ENCODE measurements at regions not wholly inside any gene's neighbourhood (a gene's known extent, or its start where the extent isn't known, plus 50 kb on each side); places are given as distances from the start of the nearest gene placed in this dataset.

DNA sequence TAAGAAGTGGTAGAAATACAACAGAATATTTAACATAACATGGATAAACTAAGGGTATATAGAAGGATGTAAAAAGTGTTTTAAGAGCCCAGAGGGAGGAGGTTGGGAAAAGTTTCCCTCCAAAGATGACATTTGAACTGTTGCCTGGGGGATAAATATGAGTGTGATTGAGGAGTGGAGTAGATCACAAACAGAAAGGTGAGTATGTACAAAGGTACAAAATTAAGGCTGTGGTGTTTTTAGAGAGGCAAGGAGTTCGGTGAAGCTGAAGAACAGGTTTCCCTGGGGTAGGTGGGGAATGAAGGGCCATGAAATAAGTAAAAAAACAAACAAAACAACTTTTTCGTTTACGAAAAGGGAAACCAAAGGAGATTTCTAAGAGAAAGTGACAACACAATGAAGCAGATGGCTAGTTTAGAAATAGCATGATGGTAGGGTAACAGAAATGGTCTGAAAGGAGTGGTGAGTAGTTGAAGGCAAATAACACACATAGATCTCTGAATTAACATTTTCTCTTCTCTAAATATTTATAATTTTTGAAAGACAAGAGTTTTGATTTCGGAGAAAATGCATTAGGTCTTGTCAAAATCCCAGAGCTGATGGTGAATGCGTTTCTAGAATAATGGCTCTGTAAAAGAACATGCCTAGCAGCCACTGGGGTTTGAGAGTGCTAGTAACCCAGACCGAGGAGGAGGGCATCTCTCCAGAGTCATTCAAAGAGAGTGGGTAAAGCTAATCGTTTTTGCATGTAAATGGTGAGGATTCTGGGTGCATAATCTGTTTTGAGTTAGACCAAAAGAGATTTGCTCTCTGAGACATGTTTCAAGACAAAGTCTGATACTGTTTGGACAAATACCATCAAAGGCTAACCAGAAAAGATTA, 240.4 kb upstream of the DCN start:
- DNase-seq (ENCODE audit: low read depth): no peak
- no peak overlapping the region for H3K4me3 ChIP-seq (ENCODE audit: low read depth, low read length)
- TF ChIP-seq, protein P1, sequence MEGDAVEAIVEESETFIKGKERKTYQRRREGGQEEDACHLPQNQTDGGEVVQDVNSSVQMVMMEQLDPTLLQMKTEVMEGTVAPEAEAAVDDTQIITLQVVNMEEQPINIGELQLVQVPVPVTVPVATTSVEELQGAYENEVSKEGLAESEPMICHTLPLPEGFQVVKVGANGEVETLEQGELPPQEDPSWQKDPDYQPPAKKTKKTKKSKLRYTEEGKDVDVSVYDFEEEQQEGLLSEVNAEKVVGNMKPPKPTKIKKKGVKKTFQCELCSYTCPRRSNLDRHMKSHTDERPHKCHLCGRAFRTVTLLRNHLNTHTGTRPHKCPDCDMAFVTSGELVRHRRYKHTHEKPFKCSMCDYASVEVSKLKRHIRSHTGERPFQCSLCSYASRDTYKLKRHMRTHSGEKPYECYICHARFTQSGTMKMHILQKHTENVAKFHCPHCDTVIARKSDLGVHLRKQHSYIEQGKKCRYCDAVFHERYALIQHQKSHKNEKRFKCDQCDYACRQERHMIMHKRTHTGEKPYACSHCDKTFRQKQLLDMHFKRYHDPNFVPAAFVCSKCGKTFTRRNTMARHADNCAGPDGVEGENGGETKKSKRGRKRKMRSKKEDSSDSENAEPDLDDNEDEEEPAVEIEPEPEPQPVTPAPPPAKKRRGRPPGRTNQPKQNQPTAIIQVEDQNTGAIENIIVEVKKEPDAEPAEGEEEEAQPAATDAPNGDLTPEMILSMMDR (IDR thresholded peaks at IDR 0.05; ENCODE audit: control insufficient read depth, extremely low read depth, insufficient read depth): no peak

DNA sequence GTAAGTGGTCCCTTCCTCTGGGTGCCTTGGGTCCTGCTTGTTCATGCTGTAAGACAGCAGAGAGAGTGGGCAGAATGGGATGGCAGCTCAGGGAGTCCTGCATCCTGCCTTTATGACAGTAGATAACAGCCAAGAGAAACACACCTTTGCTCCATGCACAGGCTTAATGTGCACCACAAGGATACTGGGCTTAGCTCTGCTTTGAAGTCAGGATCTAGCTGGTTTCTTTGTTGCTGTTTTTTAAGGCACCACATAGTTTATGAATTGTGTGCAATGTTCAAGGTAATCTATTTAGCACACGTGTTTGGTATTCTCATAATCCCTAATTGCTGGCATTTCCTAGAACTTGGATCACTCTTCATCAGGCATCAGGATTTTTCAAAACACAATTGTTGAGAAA, 239.5 kb upstream of the DCN start:
- DNase-seq (ENCODE audit: low read depth): no peak
- TF ChIP-seq, protein P1 (IDR thresholded peaks at IDR 0.05; ENCODE audit: control insufficient read depth, extremely low read depth, insufficient read depth): no peak
- no peak overlapping the region for H3K4me3 ChIP-seq (ENCODE audit: low read depth, low read length)

DNA sequence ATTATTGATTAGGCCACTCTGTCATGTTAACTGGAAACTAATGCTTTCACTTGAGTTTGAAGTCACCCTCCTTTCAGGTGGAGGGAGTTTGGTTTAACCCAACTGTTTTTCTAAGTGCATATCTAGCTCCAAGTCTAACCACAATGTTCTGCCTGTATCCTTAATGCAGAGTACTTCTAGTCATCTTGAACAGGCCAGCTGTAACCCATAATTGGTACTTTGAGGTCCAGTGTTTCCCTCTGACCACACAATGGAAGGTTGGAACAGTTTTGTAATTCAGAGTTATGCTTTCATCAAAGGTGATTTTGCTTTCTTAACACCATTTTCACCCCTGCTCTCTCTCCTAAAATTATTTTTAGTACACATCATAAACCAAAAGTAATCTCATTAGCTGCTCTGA, 237.2 kb upstream of the DCN start:
- no peak overlapping the region for H3K4me3 ChIP-seq (ENCODE audit: low read depth, low read length)
- DNase-seq (ENCODE audit: low read depth): no peak
- TF ChIP-seq, protein P1 (IDR thresholded peaks at IDR 0.05; ENCODE audit: control insufficient read depth, extremely low read depth, insufficient read depth): no peak

DNA sequence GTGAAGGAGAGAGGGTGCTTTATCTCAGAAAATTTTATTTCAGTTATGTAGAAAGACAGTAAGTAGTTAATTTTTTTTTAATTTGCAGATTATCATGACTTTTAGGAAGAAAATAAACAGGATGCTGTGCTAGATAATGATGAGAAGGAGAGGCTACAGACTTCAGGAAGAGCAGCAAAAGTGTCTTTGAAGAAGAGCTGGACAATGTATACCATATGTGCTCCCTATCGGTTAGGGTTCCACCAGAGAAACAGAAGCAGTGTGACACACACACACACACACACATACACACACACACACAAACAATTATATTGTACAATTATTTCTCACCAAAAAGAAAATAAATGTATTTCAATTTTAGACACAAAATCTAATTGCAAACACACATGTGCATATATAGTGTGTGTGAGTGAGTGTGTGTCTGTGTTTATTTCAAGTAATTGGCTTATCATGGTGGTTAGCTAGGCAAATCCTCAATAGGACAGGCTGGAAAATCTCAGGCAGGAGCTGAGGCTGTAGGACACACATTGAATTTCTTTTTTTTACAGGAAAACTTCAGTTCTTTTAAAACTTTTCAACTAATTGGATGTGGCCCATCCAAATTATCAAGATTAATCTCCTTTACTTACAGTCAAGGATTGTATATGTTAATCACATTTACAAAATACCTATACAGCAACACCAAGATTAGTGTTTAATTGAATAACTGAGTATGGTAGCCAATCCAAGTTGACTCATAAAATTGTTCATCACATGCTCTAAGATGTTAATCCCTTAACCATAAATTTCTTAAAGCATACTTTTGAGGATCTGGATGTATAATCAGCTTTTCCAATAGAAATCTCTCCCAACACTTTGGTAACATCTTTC, 235.8 kb upstream of the DCN start:
- DNase-seq (ENCODE audit: low read depth): no peak
- TF ChIP-seq, protein P1 (IDR thresholded peaks at IDR 0.05; ENCODE audit: control insufficient read depth, extremely low read depth, insufficient read depth): no peak
- no peak overlapping the region for H3K4me3 ChIP-seq (ENCODE audit: low read depth, low read length)

DNA sequence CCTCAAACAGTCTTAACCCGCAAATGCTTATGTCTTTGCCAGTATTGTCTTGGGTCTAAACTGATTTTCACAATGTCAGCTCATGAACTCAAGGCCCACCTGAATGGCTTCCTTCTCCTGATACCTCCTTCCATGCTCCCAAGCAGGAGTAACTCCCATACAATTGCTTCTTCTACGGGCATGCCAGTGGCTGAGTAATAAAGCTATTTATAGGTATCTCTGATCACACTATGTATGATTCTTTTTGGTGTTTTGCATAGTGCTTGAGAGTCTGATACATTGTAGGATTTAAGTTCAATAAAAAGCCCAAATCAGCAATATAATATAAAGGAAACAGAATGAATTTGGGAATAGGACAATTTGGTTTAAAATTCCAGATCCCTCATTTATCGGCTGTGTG, 235.0 kb upstream of the DCN start:
- DNase-seq (ENCODE audit: low read depth): no peak
- no peak overlapping the region for H3K4me3 ChIP-seq (ENCODE audit: low read depth, low read length)
- TF ChIP-seq, protein P1 (IDR thresholded peaks at IDR 0.05; ENCODE audit: control insufficient read depth, extremely low read depth, insufficient read depth): no peak

DNA sequence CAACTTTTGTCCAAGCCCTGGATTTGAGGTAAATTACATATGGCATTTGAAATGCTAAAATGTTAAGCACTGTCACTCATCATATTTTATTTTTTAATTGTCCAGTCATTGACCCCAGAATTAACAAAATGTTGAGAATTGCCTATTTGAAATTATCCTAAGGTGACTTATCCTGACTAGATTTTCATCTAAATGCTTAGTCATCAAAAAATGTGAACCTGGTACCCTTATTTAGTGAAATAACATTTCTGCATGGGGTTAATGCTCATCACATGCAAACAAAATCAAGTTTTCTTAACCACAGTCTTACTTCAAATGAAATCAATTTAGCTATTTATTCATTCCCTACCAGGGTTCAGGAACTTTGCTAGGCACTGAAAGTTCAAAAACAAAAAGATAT, 232.0 kb upstream of the DCN start:
- no peak overlapping the region for H3K4me3 ChIP-seq (ENCODE audit: low read depth, low read length)
- TF ChIP-seq, protein P1 (IDR thresholded peaks at IDR 0.05; ENCODE audit: control insufficient read depth, extremely low read depth, insufficient read depth): no peak

More for the DNA sequence above, 232.0 kb upstream of the DCN start:
- no peak for DNase-seq (ENCODE audit: low read depth)
